ENCODE measurements at regions not wholly inside any gene's neighbourhood (a gene's known extent, or its start where the extent isn't known, plus 50 kb on each side); places are given as distances from the start of the nearest gene placed in this dataset.

- no peak for DNase-seq
Observed at GRCh38 chr18:78692105-78692504, 287.5 kb upstream of the SALL3 start.

- no peak for DNase-seq
Observed at GRCh38 chr18:78693429-78693828, 286.2 kb upstream of the SALL3 start.

GRCh38 chr18:78696698-78697435 is 282.8 kb upstream of the SALL3 start:
- DNase-seq = no peak

- no peak for DNase-seq
Observed at GRCh38 chr18:78697446-78697845, 282.2 kb upstream of the SALL3 start.

GRCh38 chr18:78698914-78699313 is 280.7 kb upstream of the SALL3 start:
- DNase-seq = no peak

GRCh38 chr18:78699499-78699898 is 280.1 kb upstream of the SALL3 start:
- DNase-seq = no peak

- no peak for DNase-seq
Observed at GRCh38 chr18:78701771-78702396, 277.7 kb upstream of the SALL3 start.

- no peak for DNase-seq
Observed at GRCh38 chr18:78703291-78703690, 276.3 kb upstream of the SALL3 start.

GRCh38 chr18:78704971-78705461 is 274.6 kb upstream of the SALL3 start:
- DNase-seq = no peak

- DNase-seq = no peak
Observed at GRCh38 chr18:78709261-78709809, 270.3 kb upstream of the SALL3 start.

- DNase-seq = no peak
Observed at GRCh38 chr18:78711316-78711715, 268.3 kb upstream of the SALL3 start.

- DNase-seq = no peak
Observed at GRCh38 chr18:78711971-78712370, 267.6 kb upstream of the SALL3 start.

GRCh38 chr18:78713069-78713468 is 266.5 kb upstream of the SALL3 start:
- no peak for DNase-seq

GRCh38 chr18:78713726-78714125 is 265.9 kb upstream of the SALL3 start:
- DNase-seq = no peak

GRCh38 chr18:78716022-78716421 is 263.6 kb upstream of the SALL3 start:
- DNase-seq = no peak

- no peak for DNase-seq
Observed at GRCh38 chr18:78716581-78716980, 263.0 kb upstream of the SALL3 start.

GRCh38 chr18:78717051-78717765 is 262.4 kb upstream of the SALL3 start:
- no peak for DNase-seq

GRCh38 chr18:78717766-78718150 is 261.9 kb upstream of the SALL3 start:
- no peak for DNase-seq

GRCh38 chr18:78719821-78720220 is 259.8 kb upstream of the SALL3 start:
- no peak for DNase-seq

GRCh38 chr18:78720456-78721237 is 259.0 kb upstream of the SALL3 start:
- DNase-seq = no peak

- no peak for DNase-seq
Observed at GRCh38 chr18:78721238-78721875, 258.3 kb upstream of the SALL3 start.

- DNase-seq = no peak
Observed at GRCh38 chr18:78721981-78722380, 257.6 kb upstream of the SALL3 start.

Measured in bone marrow (tissue), 2 donors.